Kidney epithelial cell (primary cell): ENCODE measurements at regions not wholly inside any gene's neighbourhood (a gene's known extent, or its start where the extent isn't known, plus 50 kb on each side); places are given as distances from the start of the nearest gene placed in this dataset.
A peak's percentile ranks its signal among the peaks of the same experiment; 100 is the strongest.
"Not testable (repeated sequence)": the region's sequence is repeated elsewhere in the genome, so short reads cannot be mapped to it uniquely, and the experiment has no call there.

Experiments
- DNase-seq: peaks from one replicate; pipeline ENCODE4 v3.0.0-alpha.2; 2010; ENCODE audit warnings: low read depth
- H3K27me3 ChIP-seq: 2 replicates; pipeline ENCODE4 v1.6.0; 2011; ENCODE audit warnings: low read length; ENCODE audit not compliant: control insufficient read depth, insufficient read depth
- H3K36me3 ChIP-seq: 2 replicates; pipeline ENCODE4 v1.5.1; 2011; ENCODE audit warnings: low read length; ENCODE audit not compliant: control insufficient read depth, insufficient read depth
- H3K4me3 ChIP-seq: 2 replicates; pipeline ENCODE4 v1.5.1; 2011; ENCODE audit warnings: low read depth, mild to moderate bottlenecking, control low read depth, low read length
- CTCF ChIP-seq: IDR thresholded peaks from 2 replicates; pipeline ENCODE4 v1.5.1; 2011; ENCODE audit warnings: mild to moderate bottlenecking, moderate library complexity, low read length, control low read depth, inconsistent platforms; ENCODE audit not compliant: insufficient read depth, poor library complexity, severe bottlenecking

- no peak for TF ChIP-seq CTCF
- H3K36me3 ChIP-seq: no peaks in the 10 kb centered on the region
- H3K27me3 ChIP-seq: no peaks in the 10 kb centered on the region
- peak; percentile 7 for DNase-seq
- no peak overlapping the region for H3K4me3 ChIP-seq
Observed at GRCh38 chr5:130605234-130605633, 559.8 kb downstream of the HINT1 start.

- not testable (repeated sequence) for H3K27me3 ChIP-seq, H3K36me3 ChIP-seq, H3K4me3 ChIP-seq, DNase-seq
Observed at GRCh38 chr5:130596647-130597046, 568.4 kb downstream of the HINT1 start.

DNA sequence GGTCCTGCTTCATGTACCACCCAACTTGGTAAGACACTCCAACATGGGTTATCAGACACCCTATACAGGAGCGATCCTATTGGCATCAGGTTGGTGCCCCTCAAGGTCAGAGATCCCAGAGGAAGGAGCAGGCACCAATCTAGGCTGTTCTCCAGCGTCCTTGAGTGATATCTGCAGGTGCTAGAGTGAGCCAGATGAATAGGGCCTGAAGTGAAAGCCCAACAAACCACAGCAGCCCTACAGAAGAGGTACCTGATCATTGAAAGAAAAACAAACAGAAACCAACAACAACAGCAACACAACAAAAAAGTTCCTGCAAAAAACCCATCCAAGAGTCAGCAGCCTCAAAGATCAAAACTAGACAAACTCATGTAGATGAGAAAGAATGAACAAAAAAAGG lies 584.8 kb downstream of the HINT1 start:
- Histone ChIP-seq H3K27me3 (no peaks in the 10 kb centered on the region), H3K36me3 (no peaks in the 10 kb centered on the region), H3K4me3 (no peak overlapping the region)
- DNase-seq: no peak
- TF ChIP-seq CTCF: no peak

GRCh38 chr5:130578354-130578753 lies 586.7 kb downstream of the HINT1 start:
- H3K27me3 ChIP-seq: no peaks in the 10 kb centered on the region
- TF ChIP-seq CTCF: no peak
- no peak for DNase-seq
- no peak overlapping the region for H3K4me3 ChIP-seq
- no peaks in the 10 kb centered on the region for H3K36me3 ChIP-seq

GRCh38 chr5:130571076-130571475 lies 594.0 kb downstream of the HINT1 start:
- no peak for TF ChIP-seq CTCF
- H3K4me3 ChIP-seq: no peak overlapping the region
- H3K27me3 ChIP-seq: no peaks in the 10 kb centered on the region
- no peak for DNase-seq
- H3K36me3 ChIP-seq: no peaks in the 10 kb centered on the region

DNA sequence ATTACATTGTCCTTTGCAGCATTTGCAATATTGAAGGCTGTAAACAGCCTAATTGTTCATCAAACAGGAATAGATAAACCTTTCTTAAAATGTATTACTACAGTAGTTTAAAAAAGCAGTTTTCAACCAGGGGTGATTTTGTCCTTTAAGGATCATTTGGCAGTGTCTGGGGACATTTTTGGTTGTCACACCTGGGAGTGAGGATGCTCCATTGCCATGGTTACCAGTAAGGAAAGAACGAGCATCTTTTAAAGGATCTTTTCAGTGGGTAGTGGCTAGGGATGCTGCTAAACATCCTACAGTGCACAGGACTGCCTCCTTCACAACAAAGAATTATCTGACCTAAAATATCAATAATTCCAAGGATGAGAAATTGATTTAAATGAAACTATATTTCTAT lies 596.3 kb downstream of the HINT1 start:
- no peak for DNase-seq
- TF ChIP-seq CTCF: no peak
- H3K36me3 ChIP-seq: no peaks in the 10 kb centered on the region
- H3K4me3 ChIP-seq: no peak overlapping the region
- H3K27me3 ChIP-seq: no peaks in the 10 kb centered on the region
